Breast epithelium (tissue), 3 donors: ENCODE measurements at regions not wholly inside any gene's neighbourhood (a gene's known extent, or its start where the extent isn't known, plus 50 kb on each side); places are given as distances from the start of the nearest gene placed in this dataset.

Experiments used
- POLR2A ChIP-seq: fragments of 450-650 bp; IDR thresholded peaks from one replicate; pipeline ENCODE4 v1.6.1; 2016; ENCODE audit warnings: antibody characterized with exemption, mild to moderate bottlenecking, moderate library complexity
- POLR2AphosphoS5 ChIP-seq, 3 donors: sonication (generic); formaldehyde crosslinking; IDR thresholded peaks; one replicate each; pipeline ENCODE4 v1.6.1; 2017; ENCODE audit warnings: antibody characterized with exemption in 3 of 3
- TF ChIP-seq, protein P1 (sequence below), 3 donors: fragments of 450-650 bp; IDR thresholded peaks; one replicate each; pipeline ENCODE4 v1.5.1; 2016 to 2017; ENCODE audit warnings: antibody characterized with exemption in 3 of 3, mild to moderate bottlenecking in 3 of 3, moderate library complexity in 3 of 3

DNA sequence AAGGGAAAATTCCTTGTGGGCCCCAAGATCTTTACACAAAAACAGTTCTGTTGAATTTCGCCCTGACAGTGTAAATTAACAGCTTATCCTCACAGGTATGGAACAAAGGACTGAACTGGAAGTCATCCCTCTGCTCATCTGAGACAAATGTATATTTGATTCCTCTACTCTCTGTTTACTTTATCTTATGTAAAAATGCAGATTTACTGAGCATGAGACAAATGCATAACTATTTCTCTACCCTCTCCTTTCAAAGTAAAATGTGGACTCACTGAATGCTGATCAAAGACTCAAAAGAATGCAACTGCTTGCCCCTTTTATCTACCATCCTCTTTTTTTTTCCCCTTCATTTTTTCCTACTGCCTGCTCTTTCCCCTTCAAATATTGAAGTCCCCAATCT lies 98.6 kb upstream of the CRBN start:
- no peak for TF ChIP-seq POLR2AphosphoS5 (IDR thresholded peaks at IDR 0.05)
- TF ChIP-seq, protein P1, sequence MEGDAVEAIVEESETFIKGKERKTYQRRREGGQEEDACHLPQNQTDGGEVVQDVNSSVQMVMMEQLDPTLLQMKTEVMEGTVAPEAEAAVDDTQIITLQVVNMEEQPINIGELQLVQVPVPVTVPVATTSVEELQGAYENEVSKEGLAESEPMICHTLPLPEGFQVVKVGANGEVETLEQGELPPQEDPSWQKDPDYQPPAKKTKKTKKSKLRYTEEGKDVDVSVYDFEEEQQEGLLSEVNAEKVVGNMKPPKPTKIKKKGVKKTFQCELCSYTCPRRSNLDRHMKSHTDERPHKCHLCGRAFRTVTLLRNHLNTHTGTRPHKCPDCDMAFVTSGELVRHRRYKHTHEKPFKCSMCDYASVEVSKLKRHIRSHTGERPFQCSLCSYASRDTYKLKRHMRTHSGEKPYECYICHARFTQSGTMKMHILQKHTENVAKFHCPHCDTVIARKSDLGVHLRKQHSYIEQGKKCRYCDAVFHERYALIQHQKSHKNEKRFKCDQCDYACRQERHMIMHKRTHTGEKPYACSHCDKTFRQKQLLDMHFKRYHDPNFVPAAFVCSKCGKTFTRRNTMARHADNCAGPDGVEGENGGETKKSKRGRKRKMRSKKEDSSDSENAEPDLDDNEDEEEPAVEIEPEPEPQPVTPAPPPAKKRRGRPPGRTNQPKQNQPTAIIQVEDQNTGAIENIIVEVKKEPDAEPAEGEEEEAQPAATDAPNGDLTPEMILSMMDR (IDR thresholded peaks at IDR 0.05) = no peak
- no peak for TF ChIP-seq POLR2A
